Left lung (tissue), 4 donors: ENCODE measurements at regions not wholly inside any gene's neighbourhood (a gene's known extent, or its start where the extent isn't known, plus 50 kb on each side); places are given as distances from the start of the nearest gene placed in this dataset.

Experiments used
- ATAC-seq: fragments of 200-7000 bp; cut with Tn5 transposase; one replicate; pipeline ENCODE4 v1.9.1; 2020; ENCODE audit warnings: moderate library complexity
- DNase-seq, 4 donors: peaks; one replicate each; pipeline ENCODE4 v3.0.0-alpha.2; 2013 to 2020
- H3K27ac ChIP-seq, 2 donors: fragments of 200-600 bp; sonication (generic) in 1 of 2; one replicate each; pipeline versions ENCODE4 v1.5.0 to v1.8.0; 2020 to 2021
- H3K27me3 ChIP-seq, 2 donors: fragments of 200-600 bp; sonication (generic) in 1 of 2; one replicate each; pipeline versions ENCODE4 v1.5.0 to v1.8.0; 2020 to 2021
- H3K36me3 ChIP-seq, 2 donors: fragments of 200-600 bp; sonication (generic) in 1 of 2; one replicate each; pipeline versions ENCODE4 v1.5.0 to v1.8.0; 2020 to 2021
- H3K4me1 ChIP-seq, 2 donors: fragments of 200-600 bp; one replicate each; pipeline ENCODE4 v1.8.0; 2021
- H3K4me3 ChIP-seq, 2 donors: fragments of 200-600 bp; sonication (generic) in 1 of 2; one replicate each; pipeline versions ENCODE4 v1.5.0 to v1.8.0; 2020 to 2021; ENCODE audit warnings: mild to moderate bottlenecking in 1 of 2
- H3K9me3 ChIP-seq, 2 donors: fragments of 200-600 bp; sonication (generic) in 1 of 2; one replicate each; pipeline versions ENCODE4 v1.5.0 to v1.8.0; 2020 to 2021
- intact Hi-C, 2 donors: fragments of 100-400 bp; cut with DNase I; formaldehyde crosslinking; loops; one replicate each; pipeline versions ENCODE4 v1.11.2 to v1.14.2; 2022
- TF ChIP-seq, protein P1 (sequence below), 2 donors: fragments of 200-600 bp; sonication (generic) in 1 of 2; IDR thresholded peaks; one replicate each; pipeline versions ENCODE4 v1.5.0 to v1.8.0; 2021; ENCODE audit warnings: antibody characterized with exemption in 2 of 2
- donor health status: DM: no; HTN: yes; CAD: no.
- donor health status: DM: no; HTN: no; CAD: no.

DNA sequence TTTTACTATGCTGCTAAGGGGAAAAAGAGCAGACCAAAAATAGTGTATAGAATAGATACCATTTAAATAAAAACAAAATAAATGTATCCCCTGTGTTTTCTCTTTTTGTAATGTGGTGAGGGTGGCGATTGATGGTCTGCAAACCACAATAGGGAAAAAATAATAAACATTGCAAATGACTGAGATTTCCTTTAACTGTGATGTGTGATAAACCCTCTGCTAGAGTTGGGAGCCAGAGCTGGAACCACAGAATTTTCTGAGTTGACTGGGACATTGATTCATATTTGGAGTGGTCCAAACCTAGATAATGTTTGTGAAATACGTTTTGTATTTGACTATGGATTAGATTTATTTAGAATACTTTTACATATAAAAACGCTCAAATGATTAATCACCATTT lies 70.6 kb upstream of the PTGFR start:
- TF ChIP-seq, protein P1, sequence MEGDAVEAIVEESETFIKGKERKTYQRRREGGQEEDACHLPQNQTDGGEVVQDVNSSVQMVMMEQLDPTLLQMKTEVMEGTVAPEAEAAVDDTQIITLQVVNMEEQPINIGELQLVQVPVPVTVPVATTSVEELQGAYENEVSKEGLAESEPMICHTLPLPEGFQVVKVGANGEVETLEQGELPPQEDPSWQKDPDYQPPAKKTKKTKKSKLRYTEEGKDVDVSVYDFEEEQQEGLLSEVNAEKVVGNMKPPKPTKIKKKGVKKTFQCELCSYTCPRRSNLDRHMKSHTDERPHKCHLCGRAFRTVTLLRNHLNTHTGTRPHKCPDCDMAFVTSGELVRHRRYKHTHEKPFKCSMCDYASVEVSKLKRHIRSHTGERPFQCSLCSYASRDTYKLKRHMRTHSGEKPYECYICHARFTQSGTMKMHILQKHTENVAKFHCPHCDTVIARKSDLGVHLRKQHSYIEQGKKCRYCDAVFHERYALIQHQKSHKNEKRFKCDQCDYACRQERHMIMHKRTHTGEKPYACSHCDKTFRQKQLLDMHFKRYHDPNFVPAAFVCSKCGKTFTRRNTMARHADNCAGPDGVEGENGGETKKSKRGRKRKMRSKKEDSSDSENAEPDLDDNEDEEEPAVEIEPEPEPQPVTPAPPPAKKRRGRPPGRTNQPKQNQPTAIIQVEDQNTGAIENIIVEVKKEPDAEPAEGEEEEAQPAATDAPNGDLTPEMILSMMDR (IDR thresholded peaks at IDR 0.05) = no peak
- H3K36me3 ChIP-seq = no peaks in the 10 kb centered on the region
- intact Hi-C loops = no loop called here
- H3K27ac ChIP-seq = no peak overlapping the region
- DNase-seq = no peak
- ATAC-seq = no peak
- no peak overlapping the region for H3K4me3 ChIP-seq
- H3K27me3 ChIP-seq = no peaks in the 10 kb centered on the region
- H3K4me1 ChIP-seq = no peaks in the 10 kb centered on the region
- H3K9me3 ChIP-seq = no peaks in the 10 kb centered on the region

DNA sequence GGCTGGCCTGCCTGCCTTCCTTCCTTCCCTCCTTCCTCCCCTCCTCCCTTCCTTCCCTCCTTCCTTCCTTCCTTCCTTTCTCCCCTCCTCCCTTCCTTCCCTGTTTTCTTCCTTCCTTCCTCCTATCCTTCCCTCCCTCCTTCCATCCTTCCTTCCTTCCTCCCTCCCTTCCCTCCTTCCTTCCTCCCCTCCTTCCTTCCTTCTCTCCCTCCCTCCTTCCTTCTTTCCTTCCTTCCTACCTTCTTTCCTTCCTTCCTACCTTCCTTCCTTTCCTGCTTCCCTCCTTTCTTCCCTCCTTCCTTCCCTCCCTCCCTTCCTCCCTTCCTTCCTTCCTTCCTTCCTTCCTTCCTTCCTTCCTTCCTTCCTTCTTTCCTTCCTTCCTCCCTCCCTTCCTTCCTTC lies 70.1 kb upstream of the PTGFR start:
- H3K27ac ChIP-seq = no peak overlapping the region
- H3K27me3 ChIP-seq = no peaks in the 10 kb centered on the region
- no peak overlapping the region for H3K4me3 ChIP-seq
- DNase-seq (no peak), ATAC-seq (no peak)
- H3K36me3 ChIP-seq = no peaks in the 10 kb centered on the region
- intact Hi-C loops = no loop called here
- TF ChIP-seq, protein P1 (IDR thresholded peaks at IDR 0.05) = no peak
- no peaks in the 10 kb centered on the region for H3K9me3 ChIP-seq
- no peaks in the 10 kb centered on the region for H3K4me1 ChIP-seq

DNA sequence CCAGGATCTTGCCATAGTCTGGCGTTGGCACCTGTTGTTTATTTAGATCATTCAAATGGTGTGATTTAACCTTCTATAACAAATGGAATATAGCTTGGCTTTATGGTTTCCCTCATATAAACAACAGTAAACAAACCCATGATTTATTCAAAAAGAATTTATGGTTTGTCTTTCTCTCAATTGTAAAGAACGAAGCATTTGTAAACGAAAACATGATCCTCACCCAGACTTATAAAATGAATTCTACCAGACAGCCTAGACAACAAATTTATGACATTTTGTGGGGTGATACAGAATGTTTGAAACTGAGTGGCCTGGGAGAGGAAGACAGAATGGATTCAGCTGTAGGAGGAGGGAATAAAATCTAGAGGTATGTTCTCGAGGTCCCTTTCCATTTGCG lies 66.1 kb upstream of the PTGFR start:
- Histone ChIP-seq H3K27ac (no peak overlapping the region), H3K4me1 (no peaks in the 10 kb centered on the region), H3K27me3 (no peaks in the 10 kb centered on the region), H3K9me3 (no peaks in the 10 kb centered on the region), H3K4me3 (no peak overlapping the region), H3K36me3 (no peaks in the 10 kb centered on the region)
- ATAC-seq = no peak
- TF ChIP-seq, protein P1 (IDR thresholded peaks at IDR 0.05) = no peak
- intact Hi-C loops = no loop called here
- no peak for DNase-seq

DNA sequence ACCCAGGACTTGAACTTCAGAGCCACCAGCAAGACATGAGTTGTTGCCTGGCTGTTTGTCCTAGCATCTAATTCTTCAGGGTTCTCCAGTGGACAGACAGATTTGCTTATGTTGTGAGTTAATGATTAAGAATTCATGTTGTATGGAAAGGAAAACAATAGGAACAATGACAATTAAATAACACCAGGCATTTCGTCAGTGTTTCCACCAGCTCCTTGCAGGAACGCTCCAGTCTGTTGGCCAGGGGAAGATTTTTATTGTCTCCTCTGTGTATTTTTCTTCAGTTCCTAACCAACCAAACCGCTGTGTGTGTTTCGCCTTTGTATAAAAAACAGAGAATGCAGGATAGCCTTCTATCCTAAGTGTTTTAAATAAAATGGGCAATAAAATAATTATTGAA lies 64.4 kb upstream of the PTGFR start:
- no peaks in the 10 kb centered on the region for H3K27me3 ChIP-seq
- TF ChIP-seq, protein P1 (IDR thresholded peaks at IDR 0.05) = no peak
- no peaks in the 10 kb centered on the region for H3K4me1 ChIP-seq
- H3K4me3 ChIP-seq = no peak overlapping the region
- no peak for DNase-seq
- H3K36me3 ChIP-seq = no peaks in the 10 kb centered on the region
- H3K9me3 ChIP-seq = no peaks in the 10 kb centered on the region
- intact Hi-C loops = no loop called here
- no peak for ATAC-seq
- no peak overlapping the region for H3K27ac ChIP-seq

DNA sequence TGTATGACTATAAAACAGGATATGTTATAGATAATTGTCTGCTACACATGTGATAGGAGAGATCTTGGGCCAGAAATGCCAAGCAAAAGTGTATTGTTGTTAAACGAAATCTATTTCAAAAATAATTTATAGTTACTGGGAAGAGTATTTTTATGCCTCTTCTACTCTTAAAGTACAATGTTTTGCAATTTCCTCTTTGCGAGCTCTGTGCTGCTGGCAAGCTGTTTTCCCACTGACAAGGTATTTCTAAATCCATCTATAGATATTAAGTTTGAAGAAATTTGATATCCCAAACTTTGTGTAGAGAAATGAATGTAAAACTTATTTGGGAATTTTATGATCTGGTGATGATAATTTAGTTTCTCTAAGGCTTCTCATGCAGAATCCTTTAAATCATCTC lies 63.3 kb upstream of the PTGFR start:
- H3K36me3 ChIP-seq = no peaks in the 10 kb centered on the region
- no peak for DNase-seq
- no peaks in the 10 kb centered on the region for H3K9me3 ChIP-seq
- H3K4me3 ChIP-seq = no peak overlapping the region
- ATAC-seq = no peak
- no peaks in the 10 kb centered on the region for H3K27me3 ChIP-seq
- H3K27ac ChIP-seq = no peak overlapping the region
- no peaks in the 10 kb centered on the region for H3K4me1 ChIP-seq
- TF ChIP-seq, protein P1 (IDR thresholded peaks at IDR 0.05) = no peak
- intact Hi-C loops = no loop called here
